SK-N-MC (cell line): ENCODE measurements at regions not wholly inside any gene's neighbourhood (a gene's known extent, or its start where the extent isn't known, plus 50 kb on each side); places are given as distances from the start of the nearest gene placed in this dataset.

Experiments
- DNase-seq: peaks from one replicate; pipeline ENCODE4 v3.0.0-alpha.2; 2011; ENCODE audit warnings: low read depth, low spot score
- H3K27ac ChIP-seq: fragments of 200-600 bp; sonication (generic); 2 replicates; pipeline ENCODE4 v1.5.1; 2016; ENCODE audit warnings: mixed run types
- H3K36me3 ChIP-seq: fragments of 200-600 bp; sonication (generic); 2 replicates; pipeline ENCODE4 v1.6.1; 2017; ENCODE audit warnings: antibody characterized with exemption, low read length, mixed read lengths; ENCODE audit not compliant: insufficient read depth
- H3K4me3 ChIP-seq: fragments of 200-600 bp; sonication (generic); 2 replicates; pipeline ENCODE4 v1.5.1; 2016
- H3K9ac ChIP-seq: fragments of 200-600 bp; sonication (generic); 2 replicates; pipeline ENCODE4 v1.8.0; 2017; ENCODE audit warnings: mixed run types, mixed read lengths; ENCODE audit not compliant: insufficient read length
- H3K9me3 ChIP-seq: fragments of 200-600 bp; sonication (generic); 2 replicates; pipeline ENCODE4 v1.6.1; 2017; ENCODE audit warnings: low read depth, mild to moderate bottlenecking, antibody characterized with exemption, low read length, moderate library complexity, mixed read lengths
- EZH2 ChIP-seq: fragments of 200-600 bp; sonication (generic); IDR thresholded peaks from one replicate; pipeline ENCODE4 v1.6.1; 2017; ENCODE audit warnings: antibody characterized with exemption
- FOXP2 ChIP-seq: optimal IDR thresholded peaks from 2 replicates; pipeline ENCODE3; 2011; ENCODE audit warnings: mild to moderate bottlenecking, moderate library complexity; ENCODE audit not compliant: insufficient read depth; ENCODE audit errors: extremely low read length, control extremely low read depth
- POLR2AphosphoS5 ChIP-seq: IDR thresholded peaks from 2 replicates; pipeline ENCODE4 v1.6.1; 2012; ENCODE audit warnings: mild to moderate bottlenecking, low read depth, low read length, borderline replicate concordance

DNA sequence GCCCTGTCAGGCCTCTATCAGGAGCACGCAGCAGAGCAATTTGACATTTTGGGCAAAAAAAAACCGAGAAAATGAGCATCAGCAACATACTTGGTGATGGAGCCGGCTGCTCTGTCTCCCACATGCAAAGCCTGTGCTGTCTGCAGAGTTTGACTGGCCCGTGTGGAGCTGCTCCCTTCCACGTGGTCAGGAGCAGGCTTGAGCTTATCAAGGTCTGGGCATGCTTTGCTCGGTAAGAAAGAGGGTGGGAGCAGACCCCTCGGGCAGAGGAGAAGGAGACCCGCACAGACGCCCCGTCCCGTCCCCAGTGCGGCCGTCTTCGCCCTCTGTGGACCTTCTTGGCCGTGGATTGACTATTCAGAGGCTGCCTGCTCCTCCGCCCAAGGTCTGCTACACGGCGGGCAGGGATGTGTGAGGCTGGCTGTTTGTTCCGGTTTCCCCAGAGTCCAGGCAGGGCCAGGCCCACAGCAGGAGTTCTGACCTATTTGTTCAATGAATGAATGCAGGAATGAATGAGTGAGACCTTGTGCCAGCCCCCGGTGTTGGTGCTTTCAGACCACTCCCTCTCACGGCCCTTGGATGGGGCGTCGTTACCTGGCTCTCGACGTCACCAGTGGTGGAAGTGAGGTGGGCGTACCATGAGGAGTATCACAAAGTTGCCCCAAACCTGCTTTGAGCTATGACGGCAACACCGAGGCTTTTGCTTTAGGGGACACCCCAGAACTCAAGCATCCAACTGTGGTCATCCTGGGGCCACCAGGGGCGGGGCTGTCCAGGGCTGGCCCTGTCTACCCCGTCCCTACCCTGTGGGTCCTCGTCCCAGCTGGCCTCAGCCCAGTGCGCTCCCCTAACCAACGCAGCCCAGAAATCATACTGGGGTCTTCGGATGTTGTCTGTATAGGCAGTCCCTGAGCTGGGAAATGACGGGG, 54.7 kb upstream of the ADRA2C start:
- Histone ChIP-seq H3K4me3 (no peak overlapping the region), H3K9ac (no peak overlapping the region), H3K27ac (no peak overlapping the region), H3K36me3 (no peaks in the 10 kb centered on the region), H3K9me3 (no peaks in the 10 kb centered on the region)
- no peak for DNase-seq
- TF ChIP-seq EZH2 (no peak), POLR2AphosphoS5 (no peak), FOXP2 (no peak)

DNA sequence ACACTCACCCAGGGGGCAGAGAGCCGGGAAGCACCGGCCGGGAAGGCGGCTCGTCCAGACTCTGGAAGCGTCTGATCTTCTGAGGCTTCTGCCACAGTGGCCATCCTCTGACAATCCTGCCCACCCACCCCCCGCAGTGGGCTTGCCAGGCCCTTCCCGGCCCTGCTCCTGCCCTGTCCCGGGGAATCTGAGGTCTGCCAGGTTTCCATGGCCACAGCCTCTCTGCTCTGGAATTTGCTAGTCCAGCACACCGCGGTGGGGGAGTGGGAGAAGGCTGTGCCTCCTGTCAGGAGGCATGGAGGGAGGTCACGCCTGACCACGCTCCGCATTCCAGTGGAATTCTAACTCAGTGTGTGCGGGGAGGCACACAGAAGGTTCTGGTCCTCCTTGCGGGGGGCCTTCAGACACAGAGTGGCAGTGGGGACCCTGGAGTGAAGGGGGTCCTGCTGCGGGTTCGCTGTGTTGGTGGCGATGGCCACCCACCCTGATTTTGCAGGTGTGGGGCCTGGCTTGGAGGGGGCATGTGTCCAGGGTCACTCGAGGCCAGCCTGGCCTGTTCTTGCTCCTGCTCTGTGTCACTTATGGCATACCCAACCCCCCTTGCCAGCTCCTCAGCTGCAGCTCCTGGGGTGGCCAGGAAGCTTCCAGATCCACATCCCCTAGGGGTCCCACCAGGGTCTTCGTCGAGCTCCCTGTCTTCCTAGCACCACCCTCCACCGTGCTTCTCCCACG, 55.6 kb upstream of the ADRA2C start:
- Histone ChIP-seq H3K36me3 (no peaks in the 10 kb centered on the region), H3K9me3 (no peaks in the 10 kb centered on the region), H3K27ac (no peak overlapping the region), H3K4me3 (no peak overlapping the region), H3K9ac (no peak overlapping the region)
- DNase-seq: no peak
- TF ChIP-seq FOXP2: no peak
- no peak for TF ChIP-seq EZH2
- no peak for TF ChIP-seq POLR2AphosphoS5

GRCh38 chr4:3709846-3710441, 56.2 kb upstream of the ADRA2C start:
- H3K36me3 ChIP-seq: no peaks in the 10 kb centered on the region
- no peaks in the 10 kb centered on the region for H3K9me3 ChIP-seq
- H3K9ac ChIP-seq: no peak overlapping the region
- no peak for DNase-seq
- H3K4me3 ChIP-seq: no peak overlapping the region
- H3K27ac ChIP-seq: no peak overlapping the region
- TF ChIP-seq POLR2AphosphoS5: no peak
- TF ChIP-seq FOXP2: no peak
- TF ChIP-seq EZH2: no peak

DNA sequence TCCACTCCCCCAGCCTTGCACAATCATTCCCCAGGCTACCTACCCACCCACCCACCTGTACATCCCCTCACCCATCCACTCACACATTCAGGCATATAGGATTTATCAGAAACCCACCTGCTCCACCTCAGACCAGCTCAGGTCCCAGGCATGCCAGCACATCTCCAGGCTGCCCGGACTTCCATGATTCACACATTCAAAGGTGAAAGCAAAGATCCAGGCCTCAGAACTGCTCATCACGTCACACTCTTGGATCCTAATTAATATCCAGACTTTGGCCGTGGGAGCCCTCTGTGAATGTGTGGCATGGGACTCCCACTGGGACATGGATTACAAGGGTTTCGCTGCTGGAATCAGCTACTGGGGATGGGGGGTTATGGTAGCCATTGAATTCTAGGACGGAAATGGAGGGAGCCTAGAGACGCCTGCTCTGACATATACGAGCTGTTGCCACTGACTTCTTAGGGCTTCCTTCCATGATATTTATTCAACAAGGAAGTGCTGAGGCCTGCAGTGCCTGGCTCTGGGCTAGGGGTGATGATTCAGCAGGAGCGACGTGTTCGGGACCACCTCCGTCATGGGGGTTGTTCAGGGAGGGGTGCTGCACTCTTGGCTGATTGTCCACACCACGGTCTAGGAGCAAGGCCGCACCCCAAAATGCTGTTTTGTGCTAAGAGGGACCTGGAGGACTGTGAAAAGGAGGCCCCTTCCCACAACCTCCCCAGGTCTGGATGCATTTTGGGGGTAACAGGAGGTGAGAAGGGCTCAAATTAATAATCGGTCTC, 56.9 kb upstream of the ADRA2C start:
- TF ChIP-seq POLR2AphosphoS5 (no peak), EZH2 (no peak), FOXP2 (no peak)
- Histone ChIP-seq H3K9me3 (no peaks in the 10 kb centered on the region), H3K4me3 (no peak overlapping the region), H3K36me3 (no peaks in the 10 kb centered on the region), H3K9ac (no peak overlapping the region), H3K27ac (no peak overlapping the region)
- DNase-seq: no peak

- Histone ChIP-seq H3K9ac (no peak overlapping the region), H3K27ac (no peak overlapping the region), H3K9me3 (no peaks in the 10 kb centered on the region), H3K36me3 (no peaks in the 10 kb centered on the region), H3K4me3 (no peak overlapping the region)
- DNase-seq: no peak
- no peak for TF ChIP-seq POLR2AphosphoS5
Measured at GRCh38 chr4:3708611-3709010, 57.6 kb upstream of the ADRA2C start.

GRCh38 chr4:3708103-3708510, 58.1 kb upstream of the ADRA2C start:
- Histone ChIP-seq H3K27ac (no peak overlapping the region), H3K9ac (no peak overlapping the region), H3K4me3 (no peak overlapping the region), H3K9me3 (no peaks in the 10 kb centered on the region), H3K36me3 (no peaks in the 10 kb centered on the region)
- TF ChIP-seq POLR2AphosphoS5 (no peak), EZH2 (no peak), FOXP2 (no peak)
- DNase-seq: no peak

DNA sequence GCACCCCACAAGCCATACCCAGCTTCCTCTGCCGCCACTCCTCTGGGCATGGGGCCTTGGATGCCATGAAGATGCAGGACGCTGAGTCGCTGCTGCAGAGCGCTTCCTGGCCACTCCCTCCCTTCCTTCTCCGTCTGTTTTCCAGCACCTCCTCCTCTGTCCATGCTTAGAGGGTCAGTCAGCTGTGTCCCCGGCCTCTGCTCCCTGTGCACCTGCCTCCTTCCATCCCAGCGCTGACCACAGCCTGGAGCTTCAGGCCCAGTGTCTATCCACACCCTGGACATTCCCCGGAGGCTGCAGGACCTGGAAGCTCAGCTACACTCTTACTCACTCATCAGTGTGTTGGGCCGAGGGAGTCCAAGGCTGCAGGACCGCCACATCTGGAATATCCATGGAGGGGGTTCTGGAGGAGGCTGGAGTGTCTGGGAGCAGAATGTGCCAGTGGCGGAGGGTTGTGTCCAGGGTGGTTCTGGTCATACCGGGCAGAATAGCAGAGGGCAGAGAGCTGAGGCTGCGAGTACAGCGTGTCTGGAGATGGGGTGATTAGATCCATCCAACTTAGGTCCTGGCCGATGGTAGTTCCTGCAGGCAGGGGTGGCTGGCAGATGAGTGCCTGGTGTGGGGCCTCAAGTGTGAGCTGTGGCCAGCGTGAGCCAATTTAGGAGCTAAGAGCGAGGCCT, 58.6 kb upstream of the ADRA2C start:
- no peaks in the 10 kb centered on the region for H3K9me3 ChIP-seq
- TF ChIP-seq FOXP2 (no peak), POLR2AphosphoS5 (no peak), EZH2 (no peak)
- no peak overlapping the region for H3K4me3 ChIP-seq
- no peaks in the 10 kb centered on the region for H3K36me3 ChIP-seq
- no peak overlapping the region for H3K9ac ChIP-seq
- no peak for DNase-seq
- no peak overlapping the region for H3K27ac ChIP-seq
